Testis (tissue), 2 donors: ENCODE measurements at regions not wholly inside any gene's neighbourhood (a gene's known extent, or its start where the extent isn't known, plus 50 kb on each side); places are given as distances from the start of the nearest gene placed in this dataset.

Experiments
- POLR2A ChIP-seq: fragments of 450-650 bp; IDR thresholded peaks from one replicate; pipeline ENCODE4 v1.6.1; 2017; ENCODE audit warnings: antibody characterized with exemption, mild to moderate bottlenecking, moderate library complexity
- TF ChIP-seq, protein P1 (sequence below), 3 experiments: fragments of 450-650 bp in 2 of 3; fragments of 200-600 bp in 1 of 3; sonication (generic) in 1 of 3; IDR thresholded peaks; one replicate each; pipeline ENCODE4 v1.5.1; 2016 to 2019; ENCODE audit warnings: antibody characterized with exemption in 3 of 3, mild to moderate bottlenecking in 2 of 3, moderate library complexity in 1 of 3

DNA sequence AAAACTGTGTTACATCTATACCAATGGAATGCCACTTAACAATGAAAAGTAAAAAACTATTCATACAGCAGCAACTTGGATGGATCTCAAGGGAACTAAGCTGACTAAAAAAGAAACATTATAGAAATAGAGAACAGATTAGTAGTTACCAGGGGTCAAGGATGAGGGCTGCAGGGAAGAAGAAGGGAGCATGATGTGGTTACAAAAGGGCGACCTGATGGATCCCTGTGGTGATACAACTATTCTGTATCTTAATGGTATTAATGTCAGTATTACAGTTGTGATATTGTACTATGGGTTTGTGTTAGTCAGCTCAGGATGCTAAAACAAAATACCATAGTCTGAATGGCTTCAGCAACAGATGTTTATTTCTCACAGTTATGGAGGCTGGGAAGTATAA is 190.7 kb downstream of the ZNF674 start:
- no peak for TF ChIP-seq POLR2A
- TF ChIP-seq, protein P1, sequence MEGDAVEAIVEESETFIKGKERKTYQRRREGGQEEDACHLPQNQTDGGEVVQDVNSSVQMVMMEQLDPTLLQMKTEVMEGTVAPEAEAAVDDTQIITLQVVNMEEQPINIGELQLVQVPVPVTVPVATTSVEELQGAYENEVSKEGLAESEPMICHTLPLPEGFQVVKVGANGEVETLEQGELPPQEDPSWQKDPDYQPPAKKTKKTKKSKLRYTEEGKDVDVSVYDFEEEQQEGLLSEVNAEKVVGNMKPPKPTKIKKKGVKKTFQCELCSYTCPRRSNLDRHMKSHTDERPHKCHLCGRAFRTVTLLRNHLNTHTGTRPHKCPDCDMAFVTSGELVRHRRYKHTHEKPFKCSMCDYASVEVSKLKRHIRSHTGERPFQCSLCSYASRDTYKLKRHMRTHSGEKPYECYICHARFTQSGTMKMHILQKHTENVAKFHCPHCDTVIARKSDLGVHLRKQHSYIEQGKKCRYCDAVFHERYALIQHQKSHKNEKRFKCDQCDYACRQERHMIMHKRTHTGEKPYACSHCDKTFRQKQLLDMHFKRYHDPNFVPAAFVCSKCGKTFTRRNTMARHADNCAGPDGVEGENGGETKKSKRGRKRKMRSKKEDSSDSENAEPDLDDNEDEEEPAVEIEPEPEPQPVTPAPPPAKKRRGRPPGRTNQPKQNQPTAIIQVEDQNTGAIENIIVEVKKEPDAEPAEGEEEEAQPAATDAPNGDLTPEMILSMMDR (IDR thresholded peaks at IDR 0.05) = no peak
